ENCODE measurements at regions not wholly inside any gene's neighbourhood (a gene's known extent, or its start where the extent isn't known, plus 50 kb on each side); places are given as distances from the start of the nearest gene placed in this dataset.

DNA sequence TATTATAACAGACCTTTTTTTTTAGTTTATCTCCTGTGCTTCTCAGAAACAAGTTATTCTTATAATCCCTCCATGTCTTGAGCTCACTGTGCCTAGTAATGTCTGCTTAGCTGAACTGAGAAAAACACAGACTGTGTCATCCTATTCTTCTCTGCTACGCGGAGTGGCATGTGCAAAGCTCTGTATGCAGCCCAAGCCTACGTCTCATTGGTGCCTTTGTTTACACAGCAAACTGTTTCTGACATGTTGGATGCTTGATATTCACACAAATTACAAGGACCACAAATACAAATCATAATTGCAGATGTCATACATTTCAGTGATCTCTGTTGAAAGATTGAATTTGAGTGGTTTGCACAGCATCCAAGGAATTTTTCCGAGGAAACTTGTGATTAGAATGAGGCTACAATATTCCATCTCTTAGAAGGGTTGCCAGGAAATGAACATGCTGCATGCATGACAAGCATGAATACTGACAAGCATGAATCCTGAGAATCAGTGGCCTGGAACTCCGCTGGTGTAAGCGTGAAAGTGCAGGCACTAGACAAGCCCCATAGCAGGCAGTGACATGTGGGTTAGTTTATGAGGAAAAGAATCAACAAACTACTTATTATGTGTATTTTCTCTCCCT is 128.4 kb upstream of the SGK1 start:
- TF ChIP-seq CTCF (IDR thresholded peaks at IDR 0.05) (no peak), POLR2A (IDR thresholded peaks at IDR 0.05) (no peak)

Measured in uterus (tissue), 2 donors.